GM19467 (cell line): ENCODE measurements at regions not wholly inside any gene's neighbourhood (a gene's known extent, or its start where the extent isn't known, plus 50 kb on each side); places are given as distances from the start of the nearest gene placed in this dataset.

Source experiments
- ATAC-seq: cut with Tn5 transposase; IDR thresholded peaks from one replicate; pipeline ENCODE4 v1.9.1; 2021; ENCODE audit warnings: mild to moderate bottlenecking, moderate library complexity; ENCODE audit not compliant: unreplicated experiment

- no peak for ATAC-seq
Measured at GRCh38 chr2:217263756-217264155, 403.9 kb upstream of the TNP1 start.

GRCh38 chr2:217262911-217263310 is 403.0 kb upstream of the TNP1 start:
- ATAC-seq: no peak

GRCh38 chr2:217261452-217261851 is 401.6 kb upstream of the TNP1 start:
- ATAC-seq: no peak

GRCh38 chr2:217260441-217261115 is 400.7 kb upstream of the TNP1 start:
- ATAC-seq: no peak

GRCh38 chr2:217258170-217258569 is 398.3 kb upstream of the TNP1 start:
- ATAC-seq: no peak

GRCh38 chr2:217256251-217256650 is 396.4 kb upstream of the TNP1 start:
- ATAC-seq: no peak

- no peak for ATAC-seq
Measured at GRCh38 chr2:217254111-217254510, 394.2 kb upstream of the TNP1 start.

- ATAC-seq: no peak
Measured at GRCh38 chr2:217252181-217252580, 392.3 kb upstream of the TNP1 start.

GRCh38 chr2:217250013-217250524 is 390.2 kb upstream of the TNP1 start:
- no peak for ATAC-seq

GRCh38 chr2:217249121-217250012 is 389.5 kb upstream of the TNP1 start:
- ATAC-seq: no peak

GRCh38 chr2:217248312-217248935 is 388.6 kb upstream of the TNP1 start:
- peak; percentile 85 for ATAC-seq

- ATAC-seq: no peak
Measured at GRCh38 chr2:217247476-217247875, 387.6 kb upstream of the TNP1 start.

GRCh38 chr2:217246108-217246507 is 386.2 kb upstream of the TNP1 start:
- ATAC-seq: no peak

GRCh38 chr2:217244815-217245214 is 385.0 kb upstream of the TNP1 start:
- no peak for ATAC-seq

- no peak for ATAC-seq
Measured at GRCh38 chr2:217242947-217243346, 383.1 kb upstream of the TNP1 start.

- no peak for ATAC-seq
Measured at GRCh38 chr2:217231724-217232123, 371.9 kb upstream of the TNP1 start.

- ATAC-seq: no peak
Measured at GRCh38 chr2:217231212-217231611, 371.3 kb upstream of the TNP1 start.

GRCh38 chr2:217228732-217229131 is 368.9 kb upstream of the TNP1 start:
- no peak for ATAC-seq

GRCh38 chr2:217227794-217228193 is 367.9 kb upstream of the TNP1 start:
- no peak for ATAC-seq

- ATAC-seq: no peak
Measured at GRCh38 chr2:217225596-217225995, 365.7 kb upstream of the TNP1 start.

- peak; percentile 79 for ATAC-seq
Measured at GRCh38 chr2:217223222-217223930, 363.5 kb upstream of the TNP1 start.
